ENCODE measurements at regions not wholly inside any gene's neighbourhood (a gene's known extent, or its start where the extent isn't known, plus 50 kb on each side); places are given as distances from the start of the nearest gene placed in this dataset.

DNA sequence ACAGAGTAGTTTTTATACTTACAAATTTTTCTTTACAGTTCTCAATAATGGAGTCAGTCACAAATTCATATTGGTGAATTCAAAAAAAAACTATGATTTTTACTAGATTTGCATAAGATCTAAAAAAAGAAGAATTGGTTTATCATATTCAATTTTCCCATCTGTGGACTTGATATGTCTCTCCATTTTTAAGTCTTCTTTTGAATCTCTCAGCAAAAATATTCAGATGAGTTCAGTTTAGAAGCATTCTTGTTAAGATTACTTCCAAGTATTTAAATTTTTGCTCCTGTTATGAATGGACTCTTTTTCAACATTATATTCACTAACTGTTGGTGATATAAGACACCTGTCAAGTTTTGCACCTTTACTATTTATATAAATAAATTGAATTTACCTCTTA, 360.6 kb upstream of the FLRT2 start:
- DNase-seq, result no peak
- H3K27me3 ChIP-seq (ENCODE audit: control insufficient read depth in 3 of 3, insufficient read depth in 3 of 3, low read length in 2 of 3), result no peaks in the 10 kb centered on the region

DNA sequence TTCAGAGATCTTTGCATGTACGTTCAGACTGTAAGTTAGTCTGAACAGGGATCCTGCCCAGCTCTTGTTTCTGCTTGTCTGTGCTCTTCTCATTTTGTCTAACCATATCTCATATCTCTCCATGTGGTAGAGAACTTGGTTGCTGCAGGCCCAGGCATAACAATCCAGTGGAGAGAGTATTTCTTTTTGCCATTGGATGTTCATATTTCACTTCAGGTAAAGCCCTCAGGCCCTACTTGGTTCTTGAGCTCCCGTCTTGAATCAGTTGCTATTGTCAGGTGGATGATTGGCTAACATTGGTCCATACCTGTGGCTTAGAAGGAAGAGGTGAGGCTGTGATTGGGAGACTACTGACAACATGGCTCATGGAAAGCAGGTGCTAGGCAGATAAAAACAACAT, 357.7 kb upstream of the FLRT2 start:
- ATAC-seq (ENCODE audit: insufficient read depth, low FRiP score) (no peak), DNase-seq (no peak)
- Histone ChIP-seq H3K4me1 (ENCODE audit: control insufficient read depth in 5 of 5, insufficient read depth in 5 of 5, low read length in 5 of 5) (no peaks in the 10 kb centered on the region), H3K27me3 (ENCODE audit: control insufficient read depth in 3 of 3, insufficient read depth in 3 of 3, low read length in 2 of 3) (no peaks in the 10 kb centered on the region), H3K4me3 (no peak overlapping the region), H3K36me3 (ENCODE audit: control insufficient read depth in 4 of 4, insufficient read depth in 4 of 4, low read length in 4 of 4) (no peaks in the 10 kb centered on the region), H3K9ac (ENCODE audit: insufficient read depth in 1 of 2, low read length in 2 of 2) (no peak overlapping the region), H3K27ac (ENCODE audit: low read depth in 1 of 2, low read length in 1 of 2) (no peak overlapping the region), H3K9me3 (ENCODE audit: control insufficient read depth in 4 of 4, insufficient read depth in 3 of 4, low read length in 3 of 4) (no peaks in the 10 kb centered on the region)
- TF ChIP-seq, protein P1, sequence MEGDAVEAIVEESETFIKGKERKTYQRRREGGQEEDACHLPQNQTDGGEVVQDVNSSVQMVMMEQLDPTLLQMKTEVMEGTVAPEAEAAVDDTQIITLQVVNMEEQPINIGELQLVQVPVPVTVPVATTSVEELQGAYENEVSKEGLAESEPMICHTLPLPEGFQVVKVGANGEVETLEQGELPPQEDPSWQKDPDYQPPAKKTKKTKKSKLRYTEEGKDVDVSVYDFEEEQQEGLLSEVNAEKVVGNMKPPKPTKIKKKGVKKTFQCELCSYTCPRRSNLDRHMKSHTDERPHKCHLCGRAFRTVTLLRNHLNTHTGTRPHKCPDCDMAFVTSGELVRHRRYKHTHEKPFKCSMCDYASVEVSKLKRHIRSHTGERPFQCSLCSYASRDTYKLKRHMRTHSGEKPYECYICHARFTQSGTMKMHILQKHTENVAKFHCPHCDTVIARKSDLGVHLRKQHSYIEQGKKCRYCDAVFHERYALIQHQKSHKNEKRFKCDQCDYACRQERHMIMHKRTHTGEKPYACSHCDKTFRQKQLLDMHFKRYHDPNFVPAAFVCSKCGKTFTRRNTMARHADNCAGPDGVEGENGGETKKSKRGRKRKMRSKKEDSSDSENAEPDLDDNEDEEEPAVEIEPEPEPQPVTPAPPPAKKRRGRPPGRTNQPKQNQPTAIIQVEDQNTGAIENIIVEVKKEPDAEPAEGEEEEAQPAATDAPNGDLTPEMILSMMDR (IDR thresholded peaks at IDR 0.05; ENCODE audit: control extremely low read depth, extremely low read depth), result no peak
- 83 to 89% methylated on average over 2 of the region's 2 CpGs for WGBS, 2 donors

More for the DNA sequence above, 360.6 kb upstream of the FLRT2 start:
- no peak for ATAC-seq (ENCODE audit: insufficient read depth, low FRiP score)
- H3K36me3 ChIP-seq (ENCODE audit: control insufficient read depth in 4 of 4, insufficient read depth in 4 of 4, low read length in 4 of 4), result no peaks in the 10 kb centered on the region
- H3K4me1 ChIP-seq (ENCODE audit: control insufficient read depth in 5 of 5, insufficient read depth in 5 of 5, low read length in 5 of 5), result peaks cover 0 to 2% (median 0%) of the 10 kb centered on the region in 5 donors
- no peak overlapping the region for H3K9ac ChIP-seq (ENCODE audit: insufficient read depth in 1 of 2, low read length in 2 of 2)
- H3K27ac ChIP-seq (ENCODE audit: low read depth in 1 of 2, low read length in 1 of 2), result no peak overlapping the region
- H3K9me3 ChIP-seq (ENCODE audit: control insufficient read depth in 4 of 4, insufficient read depth in 3 of 4, low read length in 3 of 4), result no peaks in the 10 kb centered on the region
- TF ChIP-seq, protein P1 (IDR thresholded peaks at IDR 0.05; ENCODE audit: control extremely low read depth, extremely low read depth), result no peak
- no peak overlapping the region for H3K4me3 ChIP-seq

DNA sequence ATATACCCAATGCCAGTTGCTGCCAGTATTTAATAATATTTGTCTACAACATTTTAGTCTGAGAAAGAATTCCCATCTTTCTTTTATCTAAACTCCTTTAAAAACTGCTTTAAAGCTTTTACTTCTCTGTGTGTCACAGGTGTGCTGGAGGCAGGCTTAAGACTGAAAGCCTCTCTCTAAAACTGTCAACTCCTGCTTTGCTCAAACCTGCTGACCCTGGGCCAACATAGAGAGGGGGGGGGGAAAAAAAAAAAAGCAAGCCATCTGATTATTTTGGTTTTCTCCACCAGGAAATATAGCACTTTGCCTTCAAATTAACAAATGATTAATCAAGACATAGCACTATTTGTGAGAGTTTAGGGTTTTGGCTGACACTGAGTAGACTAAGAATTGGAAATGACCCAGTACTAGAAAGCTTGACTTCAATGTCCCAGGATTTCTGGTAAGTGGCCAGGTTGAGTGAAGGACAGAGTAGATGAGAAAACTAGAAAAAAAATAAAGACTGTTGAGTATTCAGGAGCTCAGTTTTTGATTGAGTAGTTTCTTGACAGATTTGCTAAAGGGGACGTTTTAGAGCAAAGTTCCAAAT, 357.0 kb upstream of the FLRT2 start:
- ATAC-seq (ENCODE audit: insufficient read depth, low FRiP score), result no peak
- DNase-seq, result no peak
- 41 to 73% methylated on average over 1 of the region's 1 CpG for WGBS, 2 donors
- H3K36me3 ChIP-seq (ENCODE audit: control insufficient read depth in 4 of 4, insufficient read depth in 4 of 4, low read length in 4 of 4), result no peaks in the 10 kb centered on the region
- H3K4me1 ChIP-seq (ENCODE audit: control insufficient read depth in 5 of 5, insufficient read depth in 5 of 5, low read length in 5 of 5), result no peaks in the 10 kb centered on the region
- H3K9ac ChIP-seq (ENCODE audit: insufficient read depth in 1 of 2, low read length in 2 of 2), result no peak overlapping the region
- TF ChIP-seq, protein P1 (IDR thresholded peaks at IDR 0.05; ENCODE audit: control extremely low read depth, extremely low read depth), result no peak
- no peaks in the 10 kb centered on the region for H3K9me3 ChIP-seq (ENCODE audit: control insufficient read depth in 4 of 4, insufficient read depth in 3 of 4, low read length in 3 of 4)
- no peaks in the 10 kb centered on the region for H3K27me3 ChIP-seq (ENCODE audit: control insufficient read depth in 3 of 3, insufficient read depth in 3 of 3, low read length in 2 of 3)
- H3K4me3 ChIP-seq, result no peak overlapping the region
- H3K27ac ChIP-seq (ENCODE audit: low read depth in 1 of 2, low read length in 1 of 2), result no peak overlapping the region

DNA sequence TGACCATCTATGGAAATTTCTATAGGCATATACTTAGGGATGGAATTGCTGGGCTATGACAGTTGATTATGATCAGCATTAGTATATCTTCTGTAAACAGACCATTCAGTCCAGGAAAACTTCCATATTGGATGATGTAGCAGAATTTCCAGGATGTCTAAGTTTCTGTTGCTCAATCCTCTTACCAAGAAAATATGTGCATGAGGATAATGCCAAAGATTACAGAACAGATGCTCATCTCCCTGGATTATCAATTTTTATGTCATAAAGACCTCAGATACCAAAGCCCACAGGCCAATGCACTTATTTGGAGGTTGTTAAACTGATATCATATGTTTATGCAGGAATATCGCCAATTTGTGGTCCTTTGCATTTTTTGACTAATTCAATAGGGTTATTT, 354.4 kb upstream of the FLRT2 start:
- no peak overlapping the region for H3K27ac ChIP-seq (ENCODE audit: low read depth in 1 of 2, low read length in 1 of 2)
- 97 to 98% methylated on average over 1 of the region's 1 CpG for WGBS, 2 donors
- DNase-seq (no peak), ATAC-seq (ENCODE audit: insufficient read depth, low FRiP score) (no peak)
- no peak overlapping the region for H3K4me3 ChIP-seq
- H3K9ac ChIP-seq (ENCODE audit: insufficient read depth in 1 of 2, low read length in 2 of 2), result no peak overlapping the region
- H3K36me3 ChIP-seq (ENCODE audit: control insufficient read depth in 4 of 4, insufficient read depth in 4 of 4, low read length in 4 of 4), result no peaks in the 10 kb centered on the region
- H3K9me3 ChIP-seq (ENCODE audit: control insufficient read depth in 4 of 4, insufficient read depth in 3 of 4, low read length in 3 of 4), result peaks cover 0 to 9% (median 4%) of the 10 kb centered on the region in 4 donors
- no peaks in the 10 kb centered on the region for H3K27me3 ChIP-seq (ENCODE audit: control insufficient read depth in 3 of 3, insufficient read depth in 3 of 3, low read length in 2 of 3)
- TF ChIP-seq, protein P1 (IDR thresholded peaks at IDR 0.05; ENCODE audit: control extremely low read depth, extremely low read depth), result no peak
- peaks cover 0 to 5% (median 0%) of the 10 kb centered on the region in 5 donors for H3K4me1 ChIP-seq (ENCODE audit: control insufficient read depth in 5 of 5, insufficient read depth in 5 of 5, low read length in 5 of 5)
